Right lobe of liver (tissue), 4 donors: ENCODE measurements at regions not wholly inside any gene's neighbourhood (a gene's known extent, or its start where the extent isn't known, plus 50 kb on each side); places are given as distances from the start of the nearest gene placed in this dataset.

ENCODE experiments used
- CTCF ChIP-seq, 4 donors: fragments of 200-600 bp in 3 of 4; fragments of 450-650 bp in 1 of 4; IDR thresholded peaks; one replicate each; pipeline versions ENCODE4 v1.5.1 to v1.8.0; 2016 to 2022; ENCODE audit warnings: antibody characterized with exemption in 4 of 4, mild to moderate bottlenecking in 2 of 4
- POLR2A ChIP-seq: fragments of 450-650 bp; IDR thresholded peaks from one replicate; pipeline ENCODE4 v1.6.1; 2017; ENCODE audit warnings: antibody characterized with exemption, mild to moderate bottlenecking
- donor health status: DM: no; HTN: no; CAD: no.
- donor health status: DM: no; HTN: no; CAD: no.
- donor health status: DM: no; HTN: yes; CAD: no.

GRCh38 chr20:39258253-39258652 is 296.1 kb downstream of the DHX35 start:
- TF ChIP-seq POLR2A (no peak), CTCF (IDR thresholded peaks at IDR 0.05) (no peak)
